SHP77 treated with DMSO at 0.1 percent for 48 hours (cell line): ENCODE measurements at regions not wholly inside any gene's neighbourhood (a gene's known extent, or its start where the extent isn't known, plus 50 kb on each side); places are given as distances from the start of the nearest gene placed in this dataset.

ENCODE experiments used
- DNase-seq: peaks from one replicate; lab custom pipeline; 2025; lab: John Stamatoyannopoulos, UW

GRCh38 chr7:47147213-47147631, 434.7 kb downstream of the TNS3 start:
- no peak for DNase-seq

GRCh38 chr7:47145982-47146381, 435.9 kb downstream of the TNS3 start:
- no peak for DNase-seq

GRCh38 chr7:47145186-47145725, 436.7 kb downstream of the TNS3 start:
- no peak for DNase-seq

GRCh38 chr7:47143339-47143738, 438.6 kb downstream of the TNS3 start:
- no peak for DNase-seq

GRCh38 chr7:47142867-47143175, 439.1 kb downstream of the TNS3 start:
- no peak for DNase-seq

GRCh38 chr7:47142169-47142866, 439.6 kb downstream of the TNS3 start:
- no peak for DNase-seq

- no peak for DNase-seq
Measured at GRCh38 chr7:47132471-47132870, 449.4 kb downstream of the TNS3 start.

DNA sequence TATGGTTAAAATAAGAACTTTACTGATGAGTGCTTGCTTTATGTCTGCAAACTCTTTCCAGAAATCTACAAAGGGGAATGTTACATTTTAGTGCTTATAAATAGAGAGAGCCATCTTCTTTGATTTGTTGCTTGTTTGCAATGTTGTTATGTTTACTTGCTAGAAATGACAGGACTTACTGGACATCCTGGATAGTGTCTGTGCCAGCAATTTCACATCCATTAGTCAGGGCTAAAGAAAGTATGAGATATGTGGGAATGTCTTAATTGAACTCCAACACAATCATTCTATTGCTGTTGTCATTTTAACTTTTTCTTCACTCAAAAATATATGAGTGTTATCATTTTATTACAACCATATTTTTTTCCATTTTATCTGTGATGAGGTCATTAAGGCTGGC, 453.2 kb downstream of the TNS3 start:
- no peak for DNase-seq

DNA sequence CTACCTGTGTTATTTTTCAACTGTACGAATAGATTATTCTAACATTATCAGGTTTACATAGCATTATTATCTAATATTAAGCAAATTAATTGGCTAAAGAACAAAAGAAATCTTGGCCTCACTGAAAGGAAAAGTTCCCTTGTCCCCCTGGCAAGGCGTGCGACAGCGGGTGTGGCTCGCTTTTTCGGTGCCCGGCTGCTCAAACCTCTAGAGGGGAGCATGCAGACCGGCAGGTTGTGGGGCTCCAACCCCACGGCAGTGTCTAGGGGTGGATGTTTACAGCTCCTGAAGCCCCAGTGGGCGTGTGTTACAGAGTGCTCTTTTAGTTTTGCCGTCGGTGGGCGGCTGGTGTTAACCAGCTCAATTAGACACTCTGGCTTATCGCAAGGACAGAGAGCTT, 456.4 kb downstream of the TNS3 start:
- DNase-seq = no peak

GRCh38 chr7:47119261-47119865, 462.5 kb downstream of the TNS3 start:
- DNase-seq = no peak

DNA sequence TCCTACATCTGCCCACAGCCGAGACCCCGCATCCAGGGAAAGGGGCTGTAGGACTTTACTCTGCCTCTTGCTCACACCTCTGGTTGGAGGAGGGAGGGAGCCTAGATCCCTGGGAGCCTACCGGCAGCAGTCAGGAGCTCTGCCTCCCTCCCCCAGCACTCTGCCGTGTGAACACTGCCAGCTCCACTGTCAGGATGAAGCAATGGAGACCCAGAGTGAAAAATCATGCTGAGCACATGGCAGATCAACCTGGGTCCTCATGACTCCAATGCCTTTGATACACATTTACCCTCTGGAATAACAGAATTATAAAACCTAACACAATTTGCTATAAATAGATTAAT, 477.7 kb downstream of the TNS3 start:
- no peak for DNase-seq

GRCh38 chr7:47103498-47104205, 478.3 kb downstream of the TNS3 start:
- DNase-seq = no peak

DNA sequence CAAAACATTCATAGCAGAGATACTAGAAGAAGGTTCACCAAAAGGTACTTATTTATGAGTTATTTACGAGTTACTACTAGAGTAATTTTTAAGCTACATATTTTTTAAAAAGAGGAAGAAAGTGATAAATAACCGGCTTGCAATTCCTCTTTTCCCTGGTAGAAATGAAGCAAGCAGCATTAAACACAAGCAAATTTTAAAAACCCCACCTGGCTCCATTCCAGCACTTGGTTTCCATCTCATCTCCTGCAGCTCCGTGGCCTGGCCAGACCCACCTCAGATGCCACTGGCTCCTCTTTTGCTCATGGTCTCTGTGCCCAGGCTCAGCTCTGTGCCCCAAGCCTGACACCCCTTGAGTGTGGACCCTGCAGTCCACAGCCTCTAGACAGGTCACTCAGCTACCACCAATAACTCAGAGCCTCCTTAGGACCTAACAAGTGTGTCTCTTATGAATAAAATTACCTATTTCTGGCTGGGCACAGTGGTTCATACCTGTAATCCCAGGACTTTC, 479.5 kb downstream of the TNS3 start:
- no peak for DNase-seq

DNA sequence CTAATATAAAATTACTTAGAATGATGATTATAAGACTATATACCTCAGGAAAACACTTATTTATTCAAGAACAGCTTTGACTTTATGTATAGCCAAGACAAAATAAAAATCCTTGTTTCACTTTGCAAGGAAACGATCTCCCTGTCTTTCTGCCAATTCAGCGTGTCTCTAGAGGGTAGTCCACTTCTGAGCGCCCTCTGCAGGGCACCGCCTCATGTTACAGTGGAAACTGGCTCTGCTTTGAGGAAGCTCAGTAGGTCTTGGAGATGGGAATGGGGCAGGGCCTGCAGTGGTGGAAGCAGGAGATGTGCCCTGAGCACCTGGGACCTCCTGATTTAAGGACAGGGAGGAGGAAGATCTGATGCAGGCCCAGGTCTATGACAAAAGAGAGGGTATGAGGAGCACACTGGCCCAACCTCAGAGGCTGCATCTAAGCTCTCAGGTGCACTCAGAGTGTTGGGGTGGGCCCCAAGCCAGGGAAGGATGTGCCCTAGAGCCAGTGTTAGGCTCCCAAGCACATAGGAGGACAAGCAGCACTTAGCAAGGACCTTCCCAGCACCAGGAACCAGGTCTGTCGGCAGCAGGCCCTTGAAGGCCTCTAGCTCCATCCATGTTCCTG, 481.0 kb downstream of the TNS3 start:
- DNase-seq = peak; percentile 5

DNA sequence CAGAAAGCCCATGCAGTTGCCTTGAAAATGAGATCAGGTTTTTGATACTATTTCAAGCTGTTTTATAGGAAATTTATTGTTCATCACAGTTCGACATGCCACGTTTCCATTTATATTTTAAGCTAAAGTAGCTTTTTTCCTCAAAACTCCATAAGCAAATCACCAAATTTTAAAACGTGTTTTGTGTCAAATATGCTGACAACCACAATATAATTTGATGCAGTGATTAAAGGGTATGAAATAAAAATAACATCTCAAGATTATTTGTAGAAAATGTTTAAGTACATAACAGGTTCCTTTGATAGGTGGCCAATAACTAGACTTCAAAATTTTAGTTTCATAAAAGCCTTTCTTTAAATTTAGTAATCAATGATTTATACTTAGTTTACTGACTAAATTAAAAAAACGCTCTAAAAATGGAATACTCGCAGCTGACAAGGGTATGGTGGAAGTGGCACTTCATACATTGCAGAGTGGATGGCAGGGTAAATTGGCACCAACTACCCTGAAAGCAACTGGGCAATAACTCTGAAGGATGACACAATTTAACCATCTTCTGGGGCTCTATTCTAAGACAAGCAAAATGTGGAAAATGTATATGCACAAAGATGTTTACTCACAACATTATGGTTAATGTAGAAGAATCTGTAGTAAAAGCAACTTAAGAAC, 481.6 kb downstream of the TNS3 start:
- DNase-seq = no peak

- no peak for DNase-seq
Measured at GRCh38 chr7:47097431-47097830, 484.5 kb downstream of the TNS3 start.

- no peak for DNase-seq
Measured at GRCh38 chr7:47095946-47096345, 486.0 kb downstream of the TNS3 start.

DNA sequence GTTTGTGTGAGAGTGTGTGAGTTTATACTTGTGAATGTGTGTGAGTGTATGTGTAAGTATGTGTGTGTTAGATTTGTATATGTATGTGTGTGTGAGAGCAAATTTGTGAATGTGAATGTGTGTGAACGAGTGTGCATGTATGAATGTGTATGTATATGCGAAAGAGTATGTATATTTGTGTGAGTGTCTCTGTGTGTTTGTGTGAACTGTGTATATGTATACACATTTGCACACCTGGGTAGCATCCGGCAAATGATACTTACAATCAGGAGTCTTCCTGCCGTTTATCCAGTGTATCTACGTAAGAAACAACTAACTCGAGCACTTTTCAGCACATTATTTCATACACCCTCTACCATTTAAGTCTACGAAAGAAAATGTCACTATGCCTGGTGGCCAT, 487.4 kb downstream of the TNS3 start:
- no peak for DNase-seq

- DNase-seq = no peak
Measured at GRCh38 chr7:47093320-47094234, 488.3 kb downstream of the TNS3 start.

DNA sequence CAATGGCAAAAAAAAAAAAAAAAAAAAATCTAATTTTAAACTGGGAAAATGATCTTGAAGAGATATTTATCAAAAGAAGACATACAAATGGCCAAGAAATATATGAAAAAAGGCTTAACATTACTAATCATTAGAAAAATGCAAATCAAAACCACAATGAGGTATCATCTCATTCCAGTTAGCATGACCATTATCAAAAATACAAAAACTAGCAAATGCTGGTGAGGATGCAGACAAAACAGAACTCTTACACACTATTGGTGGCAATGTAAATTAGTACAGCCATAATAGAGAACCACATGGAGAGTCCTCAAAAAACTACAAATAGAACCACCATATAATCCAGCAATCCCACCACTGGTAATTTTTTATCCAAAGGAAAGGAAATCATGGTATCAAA, 489.6 kb downstream of the TNS3 start:
- no peak for DNase-seq

GRCh38 chr7:47091141-47091540, 490.8 kb downstream of the TNS3 start:
- DNase-seq = no peak
